Fibroblast of pulmonary artery (primary cell): ENCODE measurements at regions not wholly inside any gene's neighbourhood (a gene's known extent, or its start where the extent isn't known, plus 50 kb on each side); places are given as distances from the start of the nearest gene placed in this dataset.
"Not testable (repeated sequence)": the region's sequence is repeated elsewhere in the genome, so short reads cannot be mapped to it uniquely, and the experiment has no call there.

ENCODE experiments used
- DNase-seq: peaks from one replicate; pipeline ENCODE4 v3.0.0-alpha.2; 2010; ENCODE audit warnings: low read depth
- H3K4me3 ChIP-seq: replicated peaks from 2 replicates; pipeline ENCODE4 v1.5.1; 2011; ENCODE audit warnings: low read depth, mild to moderate bottlenecking, control low read depth, low read length, moderate library complexity
- CTCF ChIP-seq: IDR thresholded peaks from 2 replicates; pipeline ENCODE4 v1.5.1; 2011; ENCODE audit warnings: mild to moderate bottlenecking, control low read depth, low read length, inconsistent platforms; ENCODE audit errors: missing control alignments

GRCh38 chr22:48499456-48500425 is 1327.9 kb downstream of the BRD1 start:
- no peak overlapping the region for H3K4me3 ChIP-seq
- no peak for TF ChIP-seq CTCF
- DNase-seq, result no peak

DNA sequence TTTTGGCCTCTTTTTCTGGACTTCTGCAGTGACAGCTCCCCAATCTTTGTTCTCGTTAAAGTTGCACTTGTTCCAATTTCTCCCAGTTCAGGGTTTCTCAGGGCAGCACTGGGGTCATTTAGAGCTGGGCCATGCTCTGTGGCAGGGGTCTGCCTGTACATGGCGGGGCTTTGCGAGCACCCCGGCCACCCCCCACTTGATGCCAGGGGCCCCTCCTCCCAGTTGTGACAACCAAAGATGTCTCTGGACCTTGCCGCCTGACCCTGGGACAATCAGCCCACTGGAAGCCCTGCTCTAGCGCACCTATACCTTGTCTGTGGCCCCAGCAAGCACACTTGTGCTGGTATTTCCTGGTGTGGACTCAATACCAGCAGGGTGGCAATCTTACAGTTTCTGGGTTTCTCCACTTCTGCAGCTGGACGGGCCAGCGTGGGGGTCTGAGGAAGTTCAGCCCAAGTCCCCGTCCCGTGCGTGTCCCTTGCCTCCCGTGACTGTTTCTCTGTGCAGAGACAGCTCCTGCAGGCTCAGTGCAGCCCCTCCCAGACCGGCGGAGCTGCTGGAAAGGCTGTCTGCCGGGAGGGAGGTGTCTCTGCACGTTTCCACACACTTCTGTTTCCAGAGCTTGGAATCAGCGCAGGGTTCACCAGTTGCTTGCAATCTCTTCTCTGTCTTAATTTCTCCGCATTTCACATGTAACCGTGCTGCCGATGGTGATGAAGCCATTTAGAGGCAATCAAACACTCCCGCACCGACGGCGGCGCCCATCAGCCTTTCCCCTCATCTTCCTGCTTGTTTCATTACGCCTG is 1328.9 kb downstream of the BRD1 start:
- no peak for DNase-seq
- H3K4me3 ChIP-seq, result no peak overlapping the region

DNA sequence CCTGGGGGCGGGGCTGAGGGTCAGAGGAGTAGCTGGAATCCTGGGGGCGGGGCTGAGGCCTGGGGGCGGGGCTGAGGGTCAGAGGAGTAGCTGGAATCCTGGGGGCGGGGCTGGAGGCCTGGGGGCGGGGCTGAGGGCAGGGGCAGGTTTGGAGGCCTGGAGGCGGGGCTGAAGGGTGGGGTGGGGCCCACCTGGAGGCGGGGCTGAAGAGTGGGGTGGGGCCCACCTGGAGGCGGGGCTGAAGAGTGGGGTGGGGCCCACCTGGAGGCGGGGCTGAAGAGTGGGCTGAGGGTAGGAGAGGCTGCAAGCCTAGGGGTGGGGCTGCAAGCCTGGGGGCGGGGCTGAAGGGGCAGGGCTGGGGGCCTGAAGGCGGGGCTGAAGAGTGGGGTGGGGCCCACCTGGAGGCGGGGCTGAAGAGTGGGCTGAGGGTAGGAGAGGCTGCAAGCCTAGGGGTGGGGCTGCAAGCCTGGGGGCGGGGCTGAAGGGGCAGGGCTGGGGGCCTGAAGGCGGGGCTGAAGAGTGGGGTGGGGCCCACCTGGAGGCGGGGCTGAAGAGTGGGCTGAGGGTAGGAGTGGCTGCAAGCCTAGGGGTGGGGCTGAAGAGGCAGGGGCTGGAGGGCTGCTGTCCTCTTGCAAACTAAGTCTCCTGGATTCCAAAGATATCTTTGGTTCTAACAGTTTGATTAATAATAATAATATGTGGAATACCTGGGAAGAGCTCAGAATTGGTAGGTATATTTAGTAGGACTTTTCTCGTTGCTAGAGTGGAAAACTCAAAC is 1329.7 kb downstream of the BRD1 start:
- not testable (repeated sequence) for DNase-seq, H3K4me3 ChIP-seq

More for the DNA sequence above, 1328.9 kb downstream of the BRD1 start:
- TF ChIP-seq CTCF, result no peak

GRCh38 chr22:48496987-48497650 is 1330.6 kb downstream of the BRD1 start:
- no peak overlapping the region for H3K4me3 ChIP-seq
- no peak for TF ChIP-seq CTCF
- no peak for DNase-seq

GRCh38 chr22:48496226-48496845 is 1331.3 kb downstream of the BRD1 start:
- no peak for DNase-seq
- no peak for TF ChIP-seq CTCF

DNA sequence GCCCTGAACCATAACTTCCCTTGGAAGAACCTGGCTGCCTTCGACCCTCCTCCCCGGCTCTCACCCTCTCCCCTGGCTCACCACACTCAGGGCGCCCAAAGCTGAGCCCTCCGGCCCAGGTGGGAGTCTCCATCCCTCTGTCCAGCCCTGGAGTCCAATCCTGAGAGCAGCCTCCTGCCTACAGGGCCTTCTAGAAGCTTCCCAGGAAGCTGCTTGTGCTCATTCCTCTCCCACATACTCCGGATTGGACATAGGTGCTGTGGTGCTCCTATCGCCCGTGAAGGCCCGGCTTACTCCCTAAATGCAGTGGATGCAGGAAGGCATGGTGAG is 1332.0 kb downstream of the BRD1 start:
- H3K4me3 ChIP-seq, result no peak overlapping the region
- no peak for DNase-seq
- no peak for TF ChIP-seq CTCF

More at GRCh38 chr22:48496226-48496845, 1331.3 kb downstream of the BRD1 start:
- H3K4me3 ChIP-seq, result no peak overlapping the region
